OCI-LY3 (cell line): ENCODE measurements at regions not wholly inside any gene's neighbourhood (a gene's known extent, or its start where the extent isn't known, plus 50 kb on each side); places are given as distances from the start of the nearest gene placed in this dataset.
A peak's percentile ranks its signal among the peaks of the same experiment; 100 is the strongest.

Source experiments
- H2AFZ ChIP-seq: fragments of 200-600, 300-600 bp; shearing (Covaris generic); 2 replicates; pipeline ENCODE4 v1.6.0; 2014; ENCODE audit warnings: antibody characterized with exemption, low read depth, low read length
- H3K27ac ChIP-seq: fragments of 200-600, 300-600 bp; sonication (generic); 2 replicates; pipeline ENCODE4 v1.5.1; 2014; ENCODE audit warnings: mild to moderate bottlenecking, low read length, moderate library complexity, mixed read lengths
- H3K27me3 ChIP-seq: fragments of 200-600, 300-600 bp; sonication (generic); 2 replicates; pipeline ENCODE4 v1.6.1; 2014; ENCODE audit warnings: low read depth, low read length, mixed read lengths
- H3K36me3 ChIP-seq: fragments of 200-600, 300-600 bp; sonication (generic); replicated peaks from 2 replicates; pipeline ENCODE3; 2014; ENCODE audit warnings: low read depth, low read length, mixed read lengths
- H3K4me1 ChIP-seq: fragments of 300-600, 200-600 bp; sonication (generic); 2 replicates; pipeline ENCODE4 v1.6.1; 2014; ENCODE audit warnings: low read length, mixed read lengths
- H3K4me2 ChIP-seq: fragments of 200-600, 300-600 bp; sonication (generic); 2 replicates; pipeline ENCODE4 v1.6.1; 2014; ENCODE audit warnings: low read length, mixed read lengths
- H3K4me3 ChIP-seq: fragments of 300-600, 200-600 bp; sonication (generic); 2 replicates; pipeline ENCODE4 v1.5.1; 2014; ENCODE audit warnings: antibody characterized with exemption, mild to moderate bottlenecking, low read length, moderate library complexity
- H3K79me2 ChIP-seq: fragments of 300-600, 200-600 bp; shearing (Covaris generic); 2 replicates; pipeline ENCODE4 v1.6.1; 2014; ENCODE audit warnings: mild to moderate bottlenecking, low read length, mixed read lengths
- H3K9ac ChIP-seq: fragments of 300-600, 200-600 bp; shearing (Covaris generic); 2 replicates; pipeline ENCODE4 v1.6.0; 2014; ENCODE audit warnings: mild to moderate bottlenecking, low read length, moderate library complexity
- H3K9me3 ChIP-seq: fragments of 200-600, 300-600 bp; shearing (Covaris generic); 2 replicates; pipeline ENCODE4 v1.6.1; 2014; ENCODE audit warnings: low read length, mixed read lengths; ENCODE audit not compliant: insufficient read depth
- H4K20me1 ChIP-seq: fragments of 200-600, 300-600 bp; sonication (generic); 2 replicates; pipeline ENCODE4 v1.6.1; 2016; ENCODE audit warnings: low read length, mixed read lengths; ENCODE audit not compliant: insufficient read depth
- EZH2phosphoT487 ChIP-seq: fragments of 200-600 bp; shearing (Covaris generic); IDR thresholded peaks from 2 replicates; pipeline ENCODE4 v1.6.1; 2018; ENCODE audit warnings: antibody characterized with exemption, mixed run types, low read depth
- TF ChIP-seq, protein P1 (sequence below): fragments of 200-600, 300-600 bp; sonication (generic); IDR thresholded peaks from 2 replicates; pipeline ENCODE4 v1.5.1; 2014; ENCODE audit warnings: antibody characterized with exemption, low read length, low read depth

DNA sequence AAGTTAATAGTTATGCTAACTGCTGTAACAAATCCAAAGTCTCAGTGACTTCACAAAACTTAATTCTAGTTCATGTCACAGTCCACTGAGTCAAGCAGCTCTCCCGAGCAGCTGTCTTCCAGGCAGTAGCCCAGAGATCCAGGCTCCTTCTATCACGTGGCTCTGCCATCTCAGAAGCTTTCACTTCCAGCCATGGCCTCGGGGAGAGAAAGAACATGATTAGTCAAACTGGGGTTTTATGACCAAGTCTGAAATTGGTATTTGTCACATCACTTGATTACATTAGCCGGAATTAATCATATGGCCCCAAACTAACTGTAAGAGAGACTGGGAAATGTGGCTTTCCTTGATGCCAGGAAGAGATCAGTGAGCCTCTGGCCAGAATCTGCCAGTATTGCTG, 70.2 kb upstream of the DGKG start:
- H3K4me2 ChIP-seq = peak overlapping the region; percentile 48
- no peaks in the 10 kb centered on the region for H3K36me3 ChIP-seq
- TF ChIP-seq EZH2phosphoT487 = no peak
- TF ChIP-seq, protein P1, sequence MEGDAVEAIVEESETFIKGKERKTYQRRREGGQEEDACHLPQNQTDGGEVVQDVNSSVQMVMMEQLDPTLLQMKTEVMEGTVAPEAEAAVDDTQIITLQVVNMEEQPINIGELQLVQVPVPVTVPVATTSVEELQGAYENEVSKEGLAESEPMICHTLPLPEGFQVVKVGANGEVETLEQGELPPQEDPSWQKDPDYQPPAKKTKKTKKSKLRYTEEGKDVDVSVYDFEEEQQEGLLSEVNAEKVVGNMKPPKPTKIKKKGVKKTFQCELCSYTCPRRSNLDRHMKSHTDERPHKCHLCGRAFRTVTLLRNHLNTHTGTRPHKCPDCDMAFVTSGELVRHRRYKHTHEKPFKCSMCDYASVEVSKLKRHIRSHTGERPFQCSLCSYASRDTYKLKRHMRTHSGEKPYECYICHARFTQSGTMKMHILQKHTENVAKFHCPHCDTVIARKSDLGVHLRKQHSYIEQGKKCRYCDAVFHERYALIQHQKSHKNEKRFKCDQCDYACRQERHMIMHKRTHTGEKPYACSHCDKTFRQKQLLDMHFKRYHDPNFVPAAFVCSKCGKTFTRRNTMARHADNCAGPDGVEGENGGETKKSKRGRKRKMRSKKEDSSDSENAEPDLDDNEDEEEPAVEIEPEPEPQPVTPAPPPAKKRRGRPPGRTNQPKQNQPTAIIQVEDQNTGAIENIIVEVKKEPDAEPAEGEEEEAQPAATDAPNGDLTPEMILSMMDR = no peak
- H3K27me3 ChIP-seq = no peaks in the 10 kb centered on the region
- no peaks in the 10 kb centered on the region for H3K79me2 ChIP-seq
- H2AFZ ChIP-seq = peak overlapping the region; percentile 42; the same call in 1 of the 2 replicates
- H4K20me1 ChIP-seq = no peaks in the 10 kb centered on the region
- H3K9me3 ChIP-seq = no peaks in the 10 kb centered on the region
- peaks cover 12% of the 10 kb centered on the region for H3K4me1 ChIP-seq
- no peak overlapping the region for H3K27ac ChIP-seq
- H3K9ac ChIP-seq = no peak overlapping the region
- H3K4me3 ChIP-seq = no peak overlapping the region

DNA sequence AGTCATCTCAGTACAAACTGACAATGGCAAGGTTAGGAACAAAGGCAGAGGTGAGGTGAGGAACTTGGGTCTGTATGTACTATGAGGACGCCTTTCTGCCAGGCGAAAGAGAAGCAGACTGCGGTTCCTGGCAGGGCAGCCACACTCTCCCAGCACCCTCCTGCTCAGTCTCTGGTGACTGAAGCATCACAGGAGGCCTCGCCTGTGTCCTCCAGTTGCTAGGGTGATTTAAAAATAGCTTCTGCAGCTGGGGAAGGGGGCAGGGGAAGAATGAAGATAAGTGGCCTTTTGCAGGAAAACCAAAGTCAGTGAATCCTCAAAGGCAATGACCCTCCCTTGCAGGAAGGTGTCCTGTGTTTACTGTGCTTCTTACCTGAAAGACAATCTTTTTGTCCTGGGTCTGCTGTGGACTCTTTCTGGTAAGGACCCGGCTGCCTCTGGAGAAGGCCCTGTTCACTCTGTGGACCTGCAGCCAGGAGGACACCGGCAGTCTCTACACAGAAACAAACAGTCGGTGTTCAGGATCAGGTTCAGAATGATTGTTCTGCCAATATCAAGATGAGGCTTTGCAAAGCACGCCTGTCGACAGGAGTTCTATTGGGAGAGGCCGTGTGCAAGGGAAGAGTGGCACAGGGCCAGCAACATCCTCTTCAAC, 65.7 kb upstream of the DGKG start:
- TF ChIP-seq, protein P1 = no peak
- no peak for TF ChIP-seq EZH2phosphoT487
- Histone ChIP-seq H3K4me1 (peaks cover 20% of the 10 kb centered on the region), H3K27ac (no peak overlapping the region), H3K4me3 (no peak overlapping the region), H3K36me3 (no peaks in the 10 kb centered on the region), H3K9ac (no peak overlapping the region), H4K20me1 (no peaks in the 10 kb centered on the region), H3K79me2 (no peaks in the 10 kb centered on the region), H2AFZ (no peak overlapping the region), H3K4me2 (no peak overlapping the region), H3K9me3 (no peaks in the 10 kb centered on the region), H3K27me3 (no peaks in the 10 kb centered on the region)

DNA sequence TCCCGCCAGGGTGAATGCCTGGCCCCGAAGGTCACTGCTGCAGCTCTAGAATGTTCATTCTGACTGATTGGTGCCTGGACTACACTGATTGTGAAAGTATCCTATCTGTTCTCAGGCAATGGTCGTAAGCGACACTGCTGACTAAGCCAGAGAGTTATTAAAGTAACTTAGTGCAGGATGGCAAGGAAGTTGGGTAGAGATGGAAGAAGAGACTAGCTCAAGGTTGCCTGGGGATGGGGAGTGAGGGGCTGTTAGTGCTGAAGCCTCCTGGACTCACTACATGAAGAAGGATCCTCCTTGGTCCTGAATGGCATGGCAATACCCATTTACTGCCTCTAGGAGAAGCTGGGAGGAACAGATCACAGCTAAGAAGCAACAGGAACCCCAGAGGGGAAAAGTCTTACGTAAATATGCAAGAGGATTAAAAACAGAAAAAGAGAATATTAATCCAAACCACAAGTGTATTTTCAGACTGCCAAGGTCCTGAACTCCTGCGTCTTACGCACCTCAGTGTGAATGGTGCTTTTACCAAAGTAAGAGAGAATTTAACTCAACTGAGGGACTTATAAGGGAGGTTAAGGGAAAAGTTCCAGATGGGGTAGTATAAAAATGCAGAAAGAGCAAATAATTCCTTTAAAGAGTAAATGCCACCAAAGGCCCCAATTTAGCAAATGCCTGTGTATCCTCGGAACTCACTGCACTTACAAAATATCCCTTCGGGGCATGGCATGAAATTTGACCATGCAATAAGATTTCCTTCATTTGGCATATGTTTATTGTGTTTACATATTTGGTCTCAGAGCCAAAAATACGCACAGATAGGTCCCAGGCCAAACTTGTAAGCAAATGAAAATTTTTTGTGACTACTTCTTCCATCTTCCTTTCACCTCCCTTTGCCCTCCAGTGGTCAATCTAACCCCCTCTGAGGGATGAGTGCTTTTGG, 64.0 kb upstream of the DGKG start:
- Histone ChIP-seq H3K27me3 (no peaks in the 10 kb centered on the region), H4K20me1 (no peaks in the 10 kb centered on the region), H3K9me3 (no peaks in the 10 kb centered on the region), H3K4me2 (peak overlapping the region; percentile 15), H3K9ac (no peak overlapping the region), H2AFZ (no peak overlapping the region), H3K4me3 (no peak overlapping the region), H3K79me2 (no peaks in the 10 kb centered on the region), H3K4me1 (peaks cover 12% of the 10 kb centered on the region), H3K36me3 (no peaks in the 10 kb centered on the region), H3K27ac (no peak overlapping the region)
- TF ChIP-seq EZH2phosphoT487 = no peak
- TF ChIP-seq, protein P1 = peak; percentile 11; the same call in 1 of the 2 replicates

DNA sequence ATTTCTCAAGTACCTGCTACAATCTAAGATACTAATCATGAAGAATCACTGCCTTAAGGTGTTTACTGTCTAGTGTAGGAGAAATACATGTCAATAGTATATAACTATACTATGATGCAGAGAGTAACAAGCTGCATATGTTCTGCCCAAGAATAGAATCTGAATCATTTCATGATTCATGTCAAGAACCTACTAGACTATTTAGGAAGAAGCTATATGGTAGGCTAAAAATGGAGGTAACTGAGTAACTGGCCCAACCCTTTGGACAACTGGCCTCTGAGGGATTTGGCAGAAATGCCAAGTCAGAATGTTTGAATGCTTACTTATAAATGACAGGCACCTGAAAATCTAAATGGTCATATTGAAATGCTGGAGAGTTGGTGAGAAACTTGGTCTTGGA, 59.9 kb upstream of the DGKG start:
- H4K20me1 ChIP-seq = no peaks in the 10 kb centered on the region
- no peak for TF ChIP-seq EZH2phosphoT487
- TF ChIP-seq, protein P1 = no peak
- no peak overlapping the region for H2AFZ ChIP-seq
- H3K9ac ChIP-seq = no peak overlapping the region
- no peaks in the 10 kb centered on the region for H3K36me3 ChIP-seq
- H3K27me3 ChIP-seq = peaks cover 7% of the 10 kb centered on the region; the same call in 1 of the 2 replicates
- H3K4me2 ChIP-seq = no peak overlapping the region
- H3K9me3 ChIP-seq = no peaks in the 10 kb centered on the region
- no peaks in the 10 kb centered on the region for H3K79me2 ChIP-seq
- H3K4me1 ChIP-seq = peaks cover 24% of the 10 kb centered on the region
- no peak overlapping the region for H3K4me3 ChIP-seq
- no peak overlapping the region for H3K27ac ChIP-seq
